ENCODE measurements at regions not wholly inside any gene's neighbourhood (a gene's known extent, or its start where the extent isn't known, plus 50 kb on each side); places are given as distances from the start of the nearest gene placed in this dataset.
"Not testable (repeated sequence)": the region's sequence is repeated elsewhere in the genome, so short reads cannot be mapped to it uniquely, and the experiment has no call there.

DNA sequence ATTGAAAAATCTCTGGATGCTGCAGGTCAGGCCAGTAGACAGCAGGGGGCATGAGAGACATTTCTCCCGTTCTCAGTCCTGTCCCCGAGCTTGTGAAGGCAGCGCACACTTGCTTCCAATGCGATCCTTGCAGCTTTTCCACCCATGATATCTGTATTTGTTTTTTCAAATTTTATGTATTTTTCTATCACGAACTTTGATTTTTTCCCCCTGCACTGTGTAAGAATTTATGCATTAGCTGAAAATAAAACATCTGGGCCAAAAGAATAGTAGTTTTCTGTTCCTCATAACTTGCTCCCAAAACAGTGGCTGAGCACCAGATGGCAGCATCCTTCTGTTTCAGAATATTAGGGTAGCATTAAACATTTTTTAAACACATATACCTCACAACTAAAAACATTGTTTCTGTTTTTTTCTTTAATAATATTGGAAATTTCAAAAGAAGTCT lies 90.9 kb upstream of the PABPC3 start:
- TF ChIP-seq, protein P1, sequence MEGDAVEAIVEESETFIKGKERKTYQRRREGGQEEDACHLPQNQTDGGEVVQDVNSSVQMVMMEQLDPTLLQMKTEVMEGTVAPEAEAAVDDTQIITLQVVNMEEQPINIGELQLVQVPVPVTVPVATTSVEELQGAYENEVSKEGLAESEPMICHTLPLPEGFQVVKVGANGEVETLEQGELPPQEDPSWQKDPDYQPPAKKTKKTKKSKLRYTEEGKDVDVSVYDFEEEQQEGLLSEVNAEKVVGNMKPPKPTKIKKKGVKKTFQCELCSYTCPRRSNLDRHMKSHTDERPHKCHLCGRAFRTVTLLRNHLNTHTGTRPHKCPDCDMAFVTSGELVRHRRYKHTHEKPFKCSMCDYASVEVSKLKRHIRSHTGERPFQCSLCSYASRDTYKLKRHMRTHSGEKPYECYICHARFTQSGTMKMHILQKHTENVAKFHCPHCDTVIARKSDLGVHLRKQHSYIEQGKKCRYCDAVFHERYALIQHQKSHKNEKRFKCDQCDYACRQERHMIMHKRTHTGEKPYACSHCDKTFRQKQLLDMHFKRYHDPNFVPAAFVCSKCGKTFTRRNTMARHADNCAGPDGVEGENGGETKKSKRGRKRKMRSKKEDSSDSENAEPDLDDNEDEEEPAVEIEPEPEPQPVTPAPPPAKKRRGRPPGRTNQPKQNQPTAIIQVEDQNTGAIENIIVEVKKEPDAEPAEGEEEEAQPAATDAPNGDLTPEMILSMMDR (conservative IDR thresholded peaks at IDR 0.05 in 1 of 2, IDR thresholded peaks at IDR 0.05 in 1 of 2; ENCODE audit: extremely low read depth in 1 of 2, insufficient read depth in 1 of 2, low read depth in 1 of 2, low read length in 2 of 2) = peak; percentile 35 to 42
- not testable (repeated sequence) for TF ChIP-seq EZH2 (IDR thresholded peaks at IDR 0.05; ENCODE audit: borderline replicate concordance, low read length)

Measured in mammary epithelial cell (primary cell).